ENCODE measurements at regions not wholly inside any gene's neighbourhood (a gene's known extent, or its start where the extent isn't known, plus 50 kb on each side); places are given as distances from the start of the nearest gene placed in this dataset.
"Not testable (repeated sequence)": the region's sequence is repeated elsewhere in the genome, so short reads cannot be mapped to it uniquely, and the experiment has no call there.

- 64 to 67% methylated on average over 3 of the region's 3 CpGs for WGBS, 2 donors
- TF ChIP-seq, protein P1, sequence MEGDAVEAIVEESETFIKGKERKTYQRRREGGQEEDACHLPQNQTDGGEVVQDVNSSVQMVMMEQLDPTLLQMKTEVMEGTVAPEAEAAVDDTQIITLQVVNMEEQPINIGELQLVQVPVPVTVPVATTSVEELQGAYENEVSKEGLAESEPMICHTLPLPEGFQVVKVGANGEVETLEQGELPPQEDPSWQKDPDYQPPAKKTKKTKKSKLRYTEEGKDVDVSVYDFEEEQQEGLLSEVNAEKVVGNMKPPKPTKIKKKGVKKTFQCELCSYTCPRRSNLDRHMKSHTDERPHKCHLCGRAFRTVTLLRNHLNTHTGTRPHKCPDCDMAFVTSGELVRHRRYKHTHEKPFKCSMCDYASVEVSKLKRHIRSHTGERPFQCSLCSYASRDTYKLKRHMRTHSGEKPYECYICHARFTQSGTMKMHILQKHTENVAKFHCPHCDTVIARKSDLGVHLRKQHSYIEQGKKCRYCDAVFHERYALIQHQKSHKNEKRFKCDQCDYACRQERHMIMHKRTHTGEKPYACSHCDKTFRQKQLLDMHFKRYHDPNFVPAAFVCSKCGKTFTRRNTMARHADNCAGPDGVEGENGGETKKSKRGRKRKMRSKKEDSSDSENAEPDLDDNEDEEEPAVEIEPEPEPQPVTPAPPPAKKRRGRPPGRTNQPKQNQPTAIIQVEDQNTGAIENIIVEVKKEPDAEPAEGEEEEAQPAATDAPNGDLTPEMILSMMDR (IDR thresholded peaks at IDR 0.05), result no peak
- TF ChIP-seq POLR2A (IDR thresholded peaks at IDR 0.05) (no peak), EP300 (IDR thresholded peaks at IDR 0.05) (no peak)
Observed at GRCh38 chr12:71312768-71313403, 126.7 kb upstream of the LGR5 start.

GRCh38 chr12:71311611-71312010 lies 128.0 kb upstream of the LGR5 start:
- H3K27me3 ChIP-seq; H3K9me3 ChIP-seq; H3K4me1 ChIP-seq; H3K27ac ChIP-seq; DNase-seq (ENCODE audit: low spot score in 2 of 2); H3K4me3 ChIP-seq; H3K36me3 ChIP-seq: not testable (repeated sequence)
- WGBS, 2 donors, result 88 to 90% methylated on average over 4 of the region's 4 CpGs

More at GRCh38 chr12:71312768-71313403, 126.7 kb upstream of the LGR5 start:
- DNase-seq (ENCODE audit: low spot score in 2 of 2), result no peak
- Histone ChIP-seq H3K27me3 (no peaks in the 10 kb centered on the region), H3K27ac (no peak overlapping the region), H3K9me3 (no peaks in the 10 kb centered on the region), H3K36me3 (no peaks in the 10 kb centered on the region), H3K4me1 (peaks cover 0 to 6% (median 0%) of the 10 kb centered on the region in 4 donors), H3K4me3 (no peak overlapping the region)

GRCh38 chr12:71306808-71307207 lies 132.8 kb upstream of the LGR5 start:
- no peak overlapping the region for H3K4me3 ChIP-seq
- no peaks in the 10 kb centered on the region for H3K27me3 ChIP-seq
- H3K9me3 ChIP-seq, result peaks cover 0 to 6% (median 0%) of the 10 kb centered on the region in 4 donors
- H3K36me3 ChIP-seq, result no peaks in the 10 kb centered on the region
- WGBS, 2 donors, result 87 to 92% methylated on average over 1 of the region's 1 CpG
- TF ChIP-seq, protein P1 (IDR thresholded peaks at IDR 0.05), result no peak
- TF ChIP-seq POLR2A (IDR thresholded peaks at IDR 0.05), result no peak
- TF ChIP-seq EP300 (IDR thresholded peaks at IDR 0.05), result no peak
- DNase-seq (ENCODE audit: low spot score in 2 of 2), result no peak
- H3K27ac ChIP-seq, result no peak overlapping the region
- H3K4me1 ChIP-seq, result peaks cover 0 to 6% (median 0%) of the 10 kb centered on the region in 4 donors

DNA sequence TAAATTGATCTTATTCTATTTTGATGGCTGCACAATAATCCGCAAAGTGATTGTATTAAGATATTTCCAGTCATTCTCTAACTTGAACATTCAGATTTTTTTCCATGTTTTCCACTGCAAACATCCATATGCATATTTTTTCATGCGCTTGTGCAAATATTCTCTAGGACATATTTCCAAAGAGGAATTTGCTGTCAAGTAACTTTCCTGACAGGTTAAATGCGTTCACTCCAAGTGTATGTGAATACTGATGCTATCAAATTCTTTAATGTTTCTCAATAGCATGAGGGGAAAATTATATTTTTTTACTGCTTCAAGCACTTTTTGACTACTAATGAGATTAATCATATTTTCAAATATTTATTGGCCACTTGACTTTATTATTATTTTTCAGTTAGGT lies 135.3 kb upstream of the LGR5 start:
- H3K27ac ChIP-seq, result no peak overlapping the region
- no peak for TF ChIP-seq EP300 (IDR thresholded peaks at IDR 0.05)
- TF ChIP-seq, protein P1 (IDR thresholded peaks at IDR 0.05), result no peak
- TF ChIP-seq POLR2A (IDR thresholded peaks at IDR 0.05), result no peak
- H3K36me3 ChIP-seq, result no peaks in the 10 kb centered on the region
- peaks cover 0 to 6% (median 0%) of the 10 kb centered on the region in 4 donors for H3K4me1 ChIP-seq
- no peaks in the 10 kb centered on the region for H3K27me3 ChIP-seq
- H3K9me3 ChIP-seq, result peaks cover 0 to 6% (median 0%) of the 10 kb centered on the region in 4 donors
- no peak overlapping the region for H3K4me3 ChIP-seq
- WGBS, 2 donors, result 97 to 98% methylated on average over 3 of the region's 3 CpGs
- DNase-seq (ENCODE audit: low spot score in 2 of 2), result no peak

GRCh38 chr12:71303199-71303598 lies 136.4 kb upstream of the LGR5 start:
- Histone ChIP-seq H3K27ac (no peak overlapping the region), H3K4me3 (no peak overlapping the region), H3K27me3 (no peaks in the 10 kb centered on the region), H3K36me3 (no peaks in the 10 kb centered on the region), H3K4me1 (no peaks in the 10 kb centered on the region), H3K9me3 (peaks cover 0 to 6% (median 0%) of the 10 kb centered on the region in 4 donors)
- TF ChIP-seq EP300 (IDR thresholded peaks at IDR 0.05) (no peak), POLR2A (IDR thresholded peaks at IDR 0.05) (no peak)
- no peak for DNase-seq (ENCODE audit: low spot score in 2 of 2)

- Histone ChIP-seq H3K9me3 (peaks cover 0 to 2% (median 0%) of the 10 kb centered on the region in 4 donors), H3K36me3 (no peaks in the 10 kb centered on the region), H3K4me3 (no peak overlapping the region), H3K4me1 (peaks cover 0 to 7% (median 0%) of the 10 kb centered on the region in 4 donors), H3K27me3 (no peaks in the 10 kb centered on the region), H3K27ac (no peak overlapping the region)
- DNase-seq (ENCODE audit: low spot score in 2 of 2), result no peak
- no peak for TF ChIP-seq POLR2A (IDR thresholded peaks at IDR 0.05)
- TF ChIP-seq, protein P1 (IDR thresholded peaks at IDR 0.05), result no peak
- TF ChIP-seq EP300 (IDR thresholded peaks at IDR 0.05), result no peak
- WGBS, 2 donors, result 89 to 94% methylated on average over 4 of the region's 4 CpGs
Observed at GRCh38 chr12:71300772-71301675, 138.6 kb upstream of the LGR5 start.
